ENCODE measurements at regions not wholly inside any gene's neighbourhood (a gene's known extent, or its start where the extent isn't known, plus 50 kb on each side); places are given as distances from the start of the nearest gene placed in this dataset.

DNA sequence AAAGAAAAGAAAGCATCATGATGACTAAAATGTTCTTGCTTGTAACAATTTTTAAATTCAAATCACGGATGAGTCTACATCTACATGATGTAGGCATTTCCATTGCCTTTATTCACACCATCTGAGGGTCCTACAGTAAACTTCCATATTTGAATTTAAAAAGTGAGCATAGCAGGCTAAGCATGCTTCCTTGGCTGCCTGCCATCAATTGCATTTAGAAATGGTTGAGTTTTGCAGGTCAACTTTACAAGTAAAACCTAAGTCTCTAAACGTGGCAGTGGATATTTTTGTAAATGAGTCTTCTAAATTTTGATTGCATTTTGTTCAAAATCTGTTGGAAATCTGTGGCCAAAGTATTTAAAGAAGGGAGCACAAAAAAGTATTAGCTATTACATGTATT lies 136.5 kb upstream of the PTCH1 start:
- no peak for DNase-seq

DNA sequence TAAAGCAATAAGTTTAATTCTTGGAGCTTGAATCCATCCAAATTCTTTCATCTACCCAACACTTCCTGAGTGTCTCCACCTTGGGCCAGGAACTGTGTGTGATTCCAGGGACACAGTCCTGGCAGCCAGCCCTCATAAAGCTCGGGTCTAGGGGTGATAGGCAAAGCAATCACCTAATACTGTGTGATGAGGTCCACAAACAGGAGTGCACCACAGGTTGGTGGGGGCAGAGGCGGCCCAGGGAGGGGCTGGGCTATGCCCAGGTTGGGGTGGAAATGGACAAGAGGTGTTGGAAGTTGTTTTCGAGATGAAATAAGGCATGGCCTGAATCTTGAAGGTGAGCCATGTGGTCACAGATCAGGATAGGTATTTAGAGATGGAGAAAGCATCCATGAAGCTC lies 133.9 kb upstream of the PTCH1 start:
- DNase-seq, result no peak

DNA sequence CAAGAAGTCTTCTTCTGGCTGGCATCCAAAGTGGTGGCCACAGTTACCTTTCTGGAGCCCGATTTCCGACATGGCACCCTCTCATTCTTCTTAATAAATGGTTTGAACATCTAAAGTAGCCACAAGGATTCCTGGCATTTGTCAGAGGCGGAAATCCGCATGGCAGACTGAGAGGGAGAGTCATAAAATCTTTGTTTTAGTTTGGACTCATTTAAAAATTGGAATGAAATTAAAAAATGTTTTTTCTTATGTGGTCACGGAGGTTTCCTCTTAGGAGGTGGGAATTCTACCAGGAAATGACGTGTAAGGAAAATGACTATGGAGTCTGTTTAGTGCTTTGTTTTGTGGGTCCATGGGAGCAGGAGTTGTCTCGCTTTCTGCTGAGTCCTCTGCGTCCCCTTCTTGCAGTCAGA lies 133.0 kb upstream of the PTCH1 start:
- no peak for DNase-seq

DNA sequence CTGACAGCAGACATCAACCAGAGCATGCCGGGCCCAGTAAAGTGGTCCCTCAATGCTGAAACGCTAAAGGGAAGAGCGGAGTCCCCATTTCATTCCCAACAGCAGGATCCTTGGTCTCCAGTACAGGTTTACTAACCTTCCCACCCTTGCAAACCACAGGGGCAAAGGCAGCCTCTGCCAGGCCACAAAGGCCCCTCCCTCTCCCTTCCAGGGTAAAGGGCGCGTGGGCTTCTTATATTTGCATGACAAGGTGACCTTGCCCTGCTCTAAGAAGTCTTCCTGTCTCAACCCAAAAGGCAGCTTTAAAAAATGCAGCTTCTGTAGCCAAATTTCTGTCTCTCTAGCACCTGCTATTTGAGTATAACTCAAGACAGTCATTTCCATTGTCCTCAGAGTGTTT lies 131.5 kb upstream of the PTCH1 start:
- no peak for DNase-seq

DNA sequence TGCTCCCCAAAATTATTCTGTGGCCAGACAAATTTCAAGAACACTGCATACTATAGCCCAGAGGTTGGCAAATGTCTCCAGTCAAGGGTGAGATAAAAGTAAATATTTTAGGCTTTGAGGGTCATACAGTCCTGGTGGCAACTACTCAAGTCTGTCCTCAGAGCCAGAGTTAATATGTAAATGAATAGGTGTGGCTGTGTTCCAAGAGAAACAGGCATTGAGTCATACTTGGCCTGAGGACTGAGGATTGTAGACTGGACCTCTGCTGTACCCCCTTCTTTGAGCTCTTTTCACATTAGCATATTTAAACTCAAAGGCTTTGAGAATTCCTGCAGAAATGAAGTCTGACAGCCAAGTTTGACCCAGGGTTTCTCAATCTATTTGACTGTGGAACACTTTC lies 129.2 kb upstream of the PTCH1 start:
- DNase-seq, result no peak

DNA sequence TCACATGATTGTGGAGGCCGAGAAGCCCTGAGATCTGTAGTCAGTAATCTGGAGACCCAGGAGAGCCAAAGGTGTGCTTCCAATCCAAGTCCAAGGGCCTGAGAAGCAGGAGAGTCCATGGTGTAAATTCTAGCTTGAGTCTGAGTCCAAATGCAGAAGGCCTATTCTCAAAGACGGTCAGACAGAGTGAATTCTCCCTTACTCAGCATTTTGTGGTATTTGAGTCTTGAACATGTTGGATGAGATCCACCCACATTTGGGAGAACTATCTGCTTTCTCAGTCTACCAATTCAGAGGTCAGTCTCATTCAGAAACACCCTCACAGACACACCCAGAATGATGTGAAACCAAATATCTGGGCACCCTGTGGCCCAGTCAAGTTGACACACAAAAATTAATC lies 128.8 kb upstream of the PTCH1 start:
- DNase-seq, result no peak

DNA sequence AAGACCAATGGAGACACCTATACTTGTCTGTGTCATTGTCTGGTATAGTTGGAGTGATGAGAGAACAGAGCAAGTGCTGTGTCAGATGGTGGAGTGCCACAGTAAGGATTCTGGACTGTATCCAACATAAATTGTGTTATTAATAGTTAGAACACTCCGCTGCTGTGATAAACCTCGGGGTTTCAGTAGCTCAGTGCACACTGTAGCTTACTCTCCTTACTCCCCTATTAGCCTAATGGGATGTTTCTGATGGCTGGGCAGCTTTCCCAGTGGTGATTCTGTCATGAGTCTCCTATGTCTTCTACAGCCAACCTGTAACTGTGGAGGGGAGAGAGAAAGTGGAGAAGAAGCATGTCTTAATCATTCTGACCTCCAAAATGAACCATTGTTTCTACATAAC lies 127.6 kb upstream of the PTCH1 start:
- no peak for DNase-seq

DNA sequence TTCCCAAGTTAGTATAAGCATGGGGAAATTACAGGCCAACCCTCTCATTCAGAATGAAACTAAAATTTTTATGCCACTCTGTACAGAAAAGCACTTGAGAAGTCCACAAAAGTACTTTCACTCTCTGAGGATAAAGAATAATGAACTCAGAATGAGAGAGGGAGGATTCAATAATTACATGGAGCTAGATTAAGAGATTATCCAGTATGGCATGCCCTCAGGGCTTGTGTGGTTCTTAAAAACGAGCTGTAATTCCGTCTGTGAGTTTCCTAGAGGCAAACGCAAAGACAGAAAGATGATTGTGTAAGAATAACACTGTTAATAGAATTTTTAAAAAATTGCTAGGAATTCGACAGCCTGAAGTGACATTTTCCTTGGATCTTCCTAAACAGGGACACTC lies 126.8 kb upstream of the PTCH1 start:
- no peak for DNase-seq

DNA sequence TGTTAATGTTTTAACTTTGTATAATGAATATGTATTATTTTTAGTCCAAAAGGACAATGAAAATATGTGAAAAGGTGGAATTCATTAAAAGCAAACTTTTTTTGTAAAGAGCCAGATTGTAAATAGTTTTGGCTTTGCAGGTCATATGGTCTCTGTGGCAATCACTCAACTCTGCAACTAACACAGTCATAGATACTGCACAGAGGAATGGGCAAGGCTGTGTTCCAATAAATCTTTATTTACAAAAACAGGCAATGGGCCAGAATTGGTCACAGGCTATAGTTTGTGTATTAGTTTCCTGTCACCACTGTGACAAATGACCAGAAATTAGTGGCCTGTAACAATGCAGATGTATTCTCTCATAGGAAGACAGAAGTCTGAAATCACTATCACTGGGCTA lies 125.4 kb upstream of the PTCH1 start:
- DNase-seq, result no peak

DNA sequence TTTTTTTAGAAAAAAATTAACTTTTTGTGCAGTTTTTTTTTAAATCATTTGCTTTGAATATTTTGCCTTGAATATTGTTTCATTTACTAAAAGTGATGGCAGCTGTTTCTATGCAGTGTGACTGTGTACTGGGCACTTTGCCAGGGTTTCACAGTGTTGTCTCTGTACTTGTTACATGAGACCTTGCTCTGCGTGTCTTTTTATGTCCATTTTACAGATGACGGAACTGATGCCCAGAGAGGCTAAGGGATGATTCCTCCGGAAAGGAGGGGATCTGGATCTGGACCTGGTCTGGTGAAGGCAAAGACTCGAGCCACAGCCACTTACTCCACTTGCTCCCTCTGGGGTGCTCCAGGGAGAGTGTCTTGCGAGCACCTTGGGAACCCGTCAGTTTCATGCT lies 124.8 kb upstream of the PTCH1 start:
- no peak for DNase-seq

DNA sequence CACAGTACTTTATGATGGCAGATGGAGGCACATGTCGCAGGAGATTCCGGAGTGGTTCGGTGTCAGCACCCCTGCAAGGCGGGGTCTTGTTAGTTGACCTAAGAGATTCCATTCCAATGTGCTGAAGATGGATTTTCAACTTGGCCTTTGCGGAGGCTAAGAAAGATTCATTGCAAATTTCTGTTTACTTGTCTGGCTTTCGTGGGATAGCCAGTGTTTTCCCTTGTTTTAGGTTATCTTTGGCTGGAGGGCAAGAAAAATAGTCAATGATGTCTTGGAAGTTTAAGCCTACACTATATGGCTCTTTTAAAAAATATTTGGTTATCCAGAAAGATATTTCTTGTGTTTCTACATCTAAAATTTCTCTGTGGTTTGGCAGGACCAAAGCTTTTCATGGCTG lies 123.6 kb upstream of the PTCH1 start:
- no peak for DNase-seq

DNA sequence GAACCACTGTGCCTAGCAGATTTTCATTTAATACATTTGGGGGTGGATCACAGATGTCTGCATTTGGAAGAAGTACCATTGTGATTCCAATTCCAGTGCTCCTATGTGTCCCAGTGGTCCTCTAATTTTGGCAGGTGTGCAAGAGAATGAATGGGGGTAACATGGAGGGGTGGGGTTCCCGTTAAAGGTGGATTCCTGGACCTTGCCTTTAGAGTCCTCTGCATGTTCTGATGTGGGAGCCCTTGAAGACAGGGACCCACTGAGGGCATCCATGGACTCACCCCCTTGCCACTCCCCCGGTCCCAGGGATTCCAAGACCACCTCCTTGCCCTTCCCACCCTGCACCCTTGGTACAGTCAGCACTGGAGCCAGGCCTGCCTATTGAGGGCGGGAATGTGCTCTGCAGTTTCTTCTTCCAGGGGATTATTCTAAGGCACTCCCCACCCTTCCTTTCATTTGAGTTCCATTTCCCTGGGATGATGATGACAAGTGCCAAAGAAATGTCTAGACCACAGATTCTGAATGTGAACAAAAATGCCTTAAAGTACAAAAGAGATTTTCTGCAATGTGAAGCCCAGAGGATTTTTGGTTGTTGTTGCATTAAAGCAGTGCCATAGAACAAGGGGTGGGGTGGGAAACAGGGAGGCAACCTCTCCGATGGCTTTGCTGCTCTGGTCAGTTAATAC lies 119.4 kb upstream of the PTCH1 start:
- no peak for DNase-seq

DNA sequence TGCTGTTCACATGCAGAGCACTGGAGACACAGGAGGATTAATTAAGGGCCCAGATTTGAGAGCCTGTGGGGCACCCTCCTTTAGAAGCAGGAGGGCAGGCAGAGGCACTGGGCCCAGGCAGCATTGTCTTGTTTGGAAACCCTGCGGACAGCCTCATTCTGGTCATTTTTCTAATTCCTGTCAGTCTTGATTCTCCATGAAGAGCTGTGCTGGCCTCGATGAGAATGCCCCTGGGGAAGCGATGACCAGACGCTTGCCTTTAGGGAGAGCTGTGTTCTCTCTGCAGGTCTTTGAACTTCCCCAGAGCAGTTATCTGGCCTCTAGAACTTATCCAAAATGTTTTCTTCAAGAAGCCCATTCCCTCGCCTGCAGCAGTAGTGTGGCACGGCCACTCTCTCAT lies 117.8 kb upstream of the PTCH1 start:
- no peak for DNase-seq

DNA sequence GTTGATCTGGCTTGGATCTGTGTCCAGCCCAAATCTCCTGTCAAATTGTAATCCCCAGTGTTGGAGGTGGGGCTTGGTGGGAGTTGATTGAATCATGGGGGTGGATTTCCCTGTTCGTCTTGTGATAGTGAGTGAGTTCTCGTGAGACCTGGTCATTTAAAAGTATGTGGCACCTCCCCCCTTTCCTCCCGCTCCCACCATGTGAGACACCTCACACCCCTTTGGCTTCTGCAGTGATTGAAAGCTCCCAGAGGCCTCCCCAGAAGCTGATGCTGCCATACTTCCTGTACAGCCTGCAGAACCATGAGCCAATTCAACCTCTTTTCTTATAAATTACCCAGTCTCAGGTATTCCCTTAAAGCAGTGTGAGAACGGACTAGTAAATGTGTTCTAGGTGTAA lies 117.3 kb upstream of the PTCH1 start:
- no peak for DNase-seq

DNA sequence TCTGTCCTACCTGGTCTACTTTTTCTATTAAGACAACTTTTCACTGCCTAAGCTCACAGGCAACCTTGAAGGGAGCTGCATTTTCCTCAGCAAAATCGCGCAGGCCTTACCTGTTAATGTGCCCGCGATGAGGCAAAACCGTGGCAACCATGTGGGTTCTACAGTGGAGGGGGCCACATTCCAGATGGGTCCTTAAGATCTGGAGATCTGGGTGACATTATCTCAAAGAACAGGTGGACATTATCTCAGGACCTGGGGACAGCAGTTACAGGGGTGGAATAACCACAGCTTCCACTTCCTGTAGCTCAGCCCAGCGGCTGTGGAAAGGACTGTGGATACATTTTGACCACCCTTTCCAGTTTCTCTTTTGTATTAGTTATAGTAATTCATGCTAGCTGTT lies 112.8 kb upstream of the PTCH1 start:
- no peak for DNase-seq

DNA sequence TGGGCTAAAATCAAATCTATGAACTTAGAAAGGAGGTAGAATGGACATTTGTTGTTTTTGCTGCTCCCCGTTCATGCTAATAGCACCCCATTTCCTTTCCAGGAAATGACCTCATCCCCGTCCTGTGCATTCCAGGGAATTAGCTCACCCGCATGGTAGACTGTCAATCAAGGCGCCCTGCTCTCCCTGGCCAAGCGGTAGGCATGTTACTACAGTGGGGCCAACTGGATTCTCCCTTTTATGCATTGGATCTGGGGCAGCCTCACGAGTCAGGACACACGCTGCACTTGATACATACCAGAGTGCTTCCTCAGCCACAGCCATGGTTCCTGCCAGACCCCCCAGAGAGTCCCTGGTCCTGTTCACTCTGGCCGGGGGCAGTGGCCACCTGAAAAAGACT lies 111.0 kb upstream of the PTCH1 start:
- no peak for DNase-seq

DNA sequence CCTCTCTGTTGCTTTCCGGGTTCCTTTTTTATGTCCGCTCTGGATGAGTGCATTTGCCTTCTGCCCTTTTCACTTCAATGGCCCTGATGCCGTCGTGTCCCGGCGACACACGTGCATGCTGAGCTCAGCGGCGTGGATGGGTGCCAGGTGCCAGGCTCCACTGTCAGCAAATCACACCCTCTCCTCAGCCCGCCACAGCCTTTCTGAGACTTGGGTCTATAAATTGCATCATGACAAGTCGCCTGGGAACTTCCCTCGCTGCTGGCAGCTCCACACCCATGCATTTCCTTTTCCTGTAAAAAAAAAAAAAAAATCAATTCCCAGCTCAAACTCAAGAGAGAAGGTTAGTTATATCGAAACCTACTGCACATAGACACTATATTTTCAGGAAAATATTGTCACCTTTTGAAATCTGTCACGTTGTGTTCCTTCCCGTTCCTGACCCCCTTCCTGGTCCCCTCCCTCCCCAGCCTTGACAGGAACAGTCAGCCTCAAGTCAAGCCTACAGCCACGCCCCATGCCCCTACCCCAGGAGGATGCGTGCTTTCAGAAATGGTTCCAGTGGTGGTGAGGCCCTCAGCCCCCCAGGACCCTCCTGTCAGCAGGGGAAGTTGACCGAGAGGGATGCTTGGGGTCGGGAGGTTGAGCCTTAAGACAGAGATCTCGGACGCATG lies 110.3 kb upstream of the PTCH1 start:
- peak; percentile 74 for DNase-seq

DNA sequence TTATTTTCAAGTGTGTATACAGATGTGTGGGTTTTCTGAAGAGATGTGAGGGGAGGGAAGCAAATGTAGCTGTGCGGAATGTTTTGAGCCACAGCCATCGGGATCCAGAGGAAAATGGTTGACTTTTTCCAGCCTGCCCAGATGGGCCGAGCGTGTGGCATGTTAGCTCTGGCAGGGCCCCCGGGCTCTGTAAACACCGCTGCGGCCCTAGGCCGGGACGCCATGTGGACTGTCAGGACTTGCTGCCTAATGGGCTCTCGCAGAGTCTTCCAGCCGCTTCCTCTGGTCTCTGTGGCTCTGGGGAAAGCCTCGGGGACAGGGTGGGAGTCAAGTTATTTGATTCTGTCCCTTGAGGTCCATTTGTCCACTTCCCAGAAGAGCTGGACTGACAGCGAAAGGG lies 109.6 kb upstream of the PTCH1 start:
- DNase-seq, result no peak

DNA sequence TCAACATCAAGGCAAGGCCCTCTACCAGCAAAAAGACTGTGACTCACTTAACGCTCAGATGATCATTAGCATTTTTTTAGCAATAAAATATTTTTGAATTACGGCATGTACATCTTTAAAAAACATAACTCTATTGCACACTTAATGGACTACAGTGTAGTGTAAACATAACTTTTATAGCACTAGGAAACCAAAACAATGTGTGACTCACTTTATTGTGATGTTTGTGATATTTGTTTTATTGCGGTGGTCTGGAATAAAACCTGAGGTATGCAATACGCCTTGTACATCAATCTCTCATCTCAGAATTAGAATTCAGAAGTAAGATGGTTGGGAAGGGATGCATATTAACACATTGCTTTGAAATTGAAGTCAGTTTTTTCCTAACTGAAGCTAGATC lies 106.9 kb upstream of the PTCH1 start:
- DNase-seq, result no peak

DNA sequence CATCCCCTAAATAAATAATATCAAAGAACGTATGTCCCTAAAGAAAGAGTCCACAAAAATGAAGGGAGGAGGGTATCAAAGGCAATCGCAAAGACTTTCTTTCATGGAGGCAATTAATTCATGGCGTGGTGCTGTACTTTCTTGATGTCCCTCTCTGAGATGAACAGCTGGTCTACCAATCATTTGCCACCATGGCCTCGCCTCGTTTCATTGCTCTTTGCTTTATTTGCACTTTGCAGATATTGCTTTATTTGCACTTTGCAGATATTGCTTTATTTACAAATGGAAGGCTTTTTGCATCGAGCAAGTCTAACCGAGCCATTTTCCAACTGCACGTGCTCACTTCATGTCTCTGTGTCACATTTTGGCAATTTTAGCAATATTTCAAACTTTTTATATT lies 104.0 kb upstream of the PTCH1 start:
- no peak for DNase-seq

DNA sequence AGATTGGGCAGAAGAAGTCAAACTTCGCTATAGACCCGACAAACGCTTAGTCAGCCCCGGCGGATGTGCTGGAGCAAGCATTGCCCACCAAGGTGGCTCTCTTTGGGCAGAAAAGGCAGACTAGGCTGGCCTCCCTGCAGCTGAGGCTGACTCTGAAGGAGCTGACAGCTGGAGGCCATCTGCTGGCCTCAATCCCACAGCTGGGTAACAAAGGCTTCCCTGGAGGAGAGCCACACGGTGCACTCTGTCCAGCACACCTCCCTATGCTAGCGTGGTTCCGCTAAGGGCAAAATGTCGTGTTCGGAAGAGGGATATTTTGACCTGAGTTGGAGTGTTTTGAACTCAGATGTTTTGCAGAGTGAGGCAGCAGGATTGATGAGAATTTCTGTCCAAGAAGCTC lies 103.5 kb upstream of the PTCH1 start:
- DNase-seq, result no peak

DNA sequence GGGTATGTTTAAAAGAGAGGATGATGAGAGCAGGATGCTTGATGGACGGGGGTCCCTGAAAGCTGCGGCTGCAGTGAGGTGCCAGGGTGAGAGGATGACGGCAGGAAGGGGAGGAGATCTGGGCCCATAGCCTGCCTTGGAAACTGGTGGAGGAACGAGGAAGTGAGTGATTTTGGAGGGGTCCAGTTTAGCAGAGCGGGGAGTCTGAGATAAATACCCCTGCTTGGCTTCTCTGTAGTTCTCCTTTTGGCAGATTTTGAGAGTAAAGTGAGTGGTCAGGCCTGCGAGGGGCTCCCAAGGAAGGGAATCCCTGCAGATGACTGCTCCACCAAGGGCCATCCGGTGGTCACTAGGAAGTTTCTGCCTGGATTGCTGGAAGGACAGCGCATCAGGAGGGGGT lies 98.5 kb upstream of the PTCH1 start:
- DNase-seq, result no peak

DNA sequence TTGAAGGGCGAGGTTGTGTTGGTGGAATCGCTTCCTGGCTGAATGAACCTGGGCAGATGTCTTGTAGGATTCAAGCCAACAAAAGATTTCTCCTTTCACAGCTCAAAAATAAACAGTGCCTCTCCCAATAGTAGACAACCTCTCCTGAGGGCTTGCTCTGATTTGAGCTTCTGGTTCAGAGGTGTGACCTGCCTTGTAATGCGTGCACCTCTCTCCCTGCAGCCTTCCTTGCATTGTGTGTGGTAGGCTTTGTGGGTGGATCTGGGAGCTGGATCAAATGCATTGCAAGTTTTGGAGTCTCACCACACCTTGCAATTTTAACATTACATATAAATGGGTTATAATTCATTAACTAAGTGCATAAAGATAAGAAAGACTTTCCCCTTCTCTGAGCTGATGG lies 96.9 kb upstream of the PTCH1 start:
- no peak for DNase-seq

DNA sequence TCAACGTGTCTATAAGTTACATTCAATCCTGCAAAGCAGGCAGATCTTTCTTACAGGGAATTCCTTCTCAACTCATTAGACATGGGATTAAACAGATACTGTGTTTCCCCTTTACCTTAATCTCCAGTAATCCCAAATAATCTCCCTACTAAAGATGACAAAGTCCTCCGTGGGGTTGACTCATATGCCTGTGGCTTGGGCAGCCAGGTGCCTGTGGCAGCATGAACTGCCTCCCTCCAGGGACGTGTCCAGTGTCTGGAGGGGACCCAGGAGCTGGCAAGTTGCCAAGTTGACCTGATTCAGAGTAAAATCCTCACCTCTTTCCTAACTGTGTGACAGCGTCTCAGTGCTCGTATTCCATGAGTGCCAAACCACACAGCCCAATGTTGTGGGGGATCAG lies 94.6 kb upstream of the PTCH1 start:
- no peak for DNase-seq
